ENCODE measurements at regions not wholly inside any gene's neighbourhood (a gene's known extent, or its start where the extent isn't known, plus 50 kb on each side); places are given as distances from the start of the nearest gene placed in this dataset.

DNA sequence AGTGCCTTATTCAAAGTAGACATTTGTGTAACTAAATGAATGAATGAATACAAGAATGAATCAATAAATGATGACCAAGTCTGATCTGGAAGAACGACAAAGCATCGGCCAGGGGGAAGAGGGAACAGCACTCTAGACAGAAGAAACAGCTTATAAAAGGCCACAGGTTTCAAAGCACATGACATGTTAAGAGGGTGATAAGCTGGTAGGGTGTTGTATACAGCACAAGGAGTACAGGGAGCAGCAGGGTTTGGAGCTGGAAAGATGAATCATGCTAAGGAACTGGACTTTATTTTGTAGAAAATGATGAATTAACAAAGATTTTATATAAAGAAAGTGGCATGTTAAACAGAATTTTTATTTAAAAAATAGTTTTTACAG, 302.5 kb downstream of the NUAK1 start:
- no peak for DNase-seq

DNA sequence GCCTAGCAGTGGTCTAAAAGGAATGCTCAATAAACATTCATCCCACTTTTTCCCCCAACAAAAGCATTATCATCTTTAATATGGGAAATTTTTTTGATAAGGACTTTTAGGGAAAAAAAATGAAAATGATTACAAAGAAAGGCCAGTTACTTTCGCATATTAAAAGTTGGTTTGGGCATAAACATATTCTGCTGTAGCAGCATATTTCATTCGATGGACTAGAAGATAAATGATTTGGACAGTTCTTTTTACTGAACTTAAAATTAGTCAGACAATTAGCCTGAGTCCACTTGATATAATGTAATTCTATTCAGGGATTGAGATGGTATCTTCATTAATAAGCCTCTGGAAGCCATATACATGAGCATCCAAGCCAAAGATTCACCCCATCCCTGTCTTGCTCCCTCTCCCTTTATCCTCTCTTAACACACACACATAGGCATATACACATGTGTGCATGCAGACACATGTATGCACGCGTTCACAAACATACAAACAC, 299.1 kb downstream of the NUAK1 start:
- no peak for DNase-seq

DNA sequence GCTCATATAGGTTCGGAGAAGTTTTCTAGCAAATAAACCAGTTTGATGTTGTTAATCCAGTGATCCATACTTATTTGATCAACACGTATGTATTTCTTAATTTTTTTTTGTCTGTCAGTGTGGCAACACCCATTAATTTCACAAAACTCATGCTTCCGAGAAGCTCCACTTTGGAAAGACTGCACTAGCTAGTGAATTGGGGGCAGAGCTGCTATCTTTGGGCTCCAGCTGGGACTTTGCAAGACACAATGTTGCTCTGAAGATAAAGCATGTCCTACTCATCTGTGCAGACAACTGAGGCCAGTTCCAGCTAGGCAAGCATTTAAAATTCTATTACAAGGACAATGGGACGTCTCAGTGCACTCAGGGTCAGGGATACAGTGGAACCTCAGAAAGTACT, 298.4 kb downstream of the NUAK1 start:
- peak in 2 of 58 donors; percentile 39 to 43 for DNase-seq

DNA sequence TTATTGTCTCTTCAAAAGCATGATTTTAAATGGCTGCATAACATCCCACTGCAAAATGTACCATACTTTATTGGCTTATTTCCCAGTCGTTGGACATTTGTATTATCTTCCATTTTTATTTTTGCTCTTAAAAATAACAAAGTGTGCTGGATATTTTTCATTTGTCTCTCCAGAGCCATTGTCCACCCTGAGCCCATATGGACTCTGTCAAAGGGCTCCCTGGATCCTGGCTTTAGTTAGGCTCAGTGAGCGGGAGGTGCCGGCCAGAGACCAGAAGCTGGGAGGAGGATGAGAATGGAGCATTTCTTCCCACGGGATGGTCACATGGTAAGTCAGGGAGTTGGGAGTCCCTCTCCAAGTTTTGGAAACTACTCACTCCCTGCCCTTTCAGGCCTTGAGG, 296.9 kb downstream of the NUAK1 start:
- no peak for DNase-seq

DNA sequence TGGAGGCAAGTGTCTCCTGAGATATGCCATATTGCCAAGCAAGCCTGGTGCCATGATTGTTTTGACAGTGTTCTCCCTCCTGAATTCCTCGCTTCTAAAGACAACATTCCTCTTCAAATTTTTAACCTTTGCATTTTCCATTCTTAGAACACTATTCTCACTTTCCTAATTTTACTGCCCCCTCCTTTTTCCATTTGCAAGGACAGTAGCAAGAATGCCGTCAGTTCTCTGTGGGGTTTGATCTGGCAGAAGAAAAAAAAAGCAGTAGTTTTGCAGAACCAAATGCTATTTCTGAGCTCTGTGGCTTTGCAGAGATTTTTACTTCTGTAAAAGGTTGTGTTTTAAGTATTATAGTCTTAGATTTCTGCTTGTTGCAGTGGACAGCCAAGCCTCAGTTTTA, 295.2 kb downstream of the NUAK1 start:
- no peak for DNase-seq

DNA sequence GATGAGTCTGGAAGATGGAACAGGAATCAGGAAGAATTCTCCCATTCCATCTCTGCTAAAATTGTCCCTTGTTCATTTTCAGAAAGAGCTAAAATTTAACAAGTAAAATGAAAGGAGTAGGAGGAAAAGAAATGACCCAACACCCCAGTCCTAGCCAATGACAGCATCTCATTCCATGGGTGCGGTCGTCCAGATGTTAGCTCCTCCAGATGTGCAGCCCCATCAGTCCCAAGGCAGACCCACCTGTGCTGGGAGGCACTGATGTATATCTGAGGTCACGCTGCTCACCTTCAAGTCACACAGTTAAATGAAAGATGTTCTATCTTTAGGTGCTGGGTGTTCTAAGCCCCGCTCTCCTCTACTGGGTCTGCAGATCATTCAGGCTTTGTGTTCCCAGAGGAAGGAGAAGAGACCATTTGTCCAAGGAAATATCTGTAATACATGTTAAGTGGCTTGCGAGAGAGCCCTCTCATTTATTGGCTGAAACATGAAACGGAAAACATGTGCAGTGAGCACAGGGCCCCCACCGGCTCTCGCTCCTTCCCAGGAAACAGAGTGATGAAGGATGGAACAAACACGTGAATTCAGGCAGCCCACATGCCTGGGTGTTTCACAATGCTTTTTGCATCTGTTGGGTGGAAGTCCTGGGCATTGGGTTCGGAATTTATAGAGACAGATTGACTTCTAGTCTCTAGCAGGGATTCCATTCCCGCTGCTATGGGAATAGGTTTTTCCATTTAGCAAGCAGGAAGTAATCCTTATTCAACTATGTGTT, 294.6 kb downstream of the NUAK1 start:
- DNase-seq: peak in 20 of 58 donors; percentile 11 to 78 (median 34)

DNA sequence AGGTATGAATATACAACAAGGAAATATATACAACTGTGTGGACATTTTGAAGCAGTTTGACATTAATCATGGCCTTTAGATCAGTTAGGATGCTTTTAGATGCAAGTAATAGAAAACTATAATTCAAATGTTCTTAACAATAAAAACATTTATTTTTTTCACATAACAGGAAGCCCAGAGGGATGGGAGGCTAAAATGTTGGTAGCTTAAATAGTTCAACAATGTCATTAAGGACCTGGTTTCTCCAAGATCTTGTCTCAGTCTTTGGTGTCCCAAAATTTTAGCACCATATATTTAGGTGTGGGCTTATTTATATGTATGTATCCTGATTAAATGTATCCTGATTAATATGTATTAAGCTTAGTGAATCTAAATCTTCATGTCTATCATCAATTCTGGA, 292.4 kb downstream of the NUAK1 start:
- DNase-seq: no peak

DNA sequence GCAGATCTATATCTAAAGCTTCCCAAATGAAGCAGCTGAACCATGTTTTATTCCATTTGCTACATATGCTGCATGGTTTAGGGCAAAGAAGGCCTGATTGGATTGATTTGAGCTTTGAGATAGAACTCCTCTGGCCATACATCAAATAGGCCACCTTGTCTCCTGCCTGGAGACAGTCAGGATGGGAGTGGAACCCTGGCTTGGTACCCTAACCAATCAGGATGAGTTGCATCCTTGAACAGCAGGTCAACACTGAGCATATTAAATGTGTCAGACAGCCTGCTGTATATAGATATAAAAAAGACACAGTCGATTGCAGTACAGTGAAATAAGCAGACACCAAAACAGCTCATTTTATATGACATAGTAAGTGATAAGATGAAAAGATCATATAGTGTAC, 291.7 kb downstream of the NUAK1 start:
- no peak for DNase-seq

DNA sequence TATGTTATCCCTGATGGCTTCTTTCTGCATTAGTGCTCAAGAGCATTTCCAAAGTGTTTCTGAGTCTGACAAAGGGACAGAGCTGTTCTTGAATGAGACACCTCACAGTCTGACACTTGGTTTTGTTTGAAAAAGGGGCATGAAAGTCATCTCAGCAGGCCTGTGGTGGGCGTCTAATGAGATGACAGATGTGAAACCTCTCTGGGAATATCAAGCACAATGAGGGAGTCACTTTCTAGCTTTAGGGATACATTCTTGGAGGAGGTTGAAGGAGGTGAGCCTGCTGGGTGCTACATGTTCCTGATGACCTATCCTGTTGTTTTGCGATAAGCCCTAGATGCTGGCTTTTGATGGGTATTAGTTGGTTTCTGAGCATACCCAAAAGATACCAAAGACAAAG, 290.5 kb downstream of the NUAK1 start:
- no peak for DNase-seq

DNA sequence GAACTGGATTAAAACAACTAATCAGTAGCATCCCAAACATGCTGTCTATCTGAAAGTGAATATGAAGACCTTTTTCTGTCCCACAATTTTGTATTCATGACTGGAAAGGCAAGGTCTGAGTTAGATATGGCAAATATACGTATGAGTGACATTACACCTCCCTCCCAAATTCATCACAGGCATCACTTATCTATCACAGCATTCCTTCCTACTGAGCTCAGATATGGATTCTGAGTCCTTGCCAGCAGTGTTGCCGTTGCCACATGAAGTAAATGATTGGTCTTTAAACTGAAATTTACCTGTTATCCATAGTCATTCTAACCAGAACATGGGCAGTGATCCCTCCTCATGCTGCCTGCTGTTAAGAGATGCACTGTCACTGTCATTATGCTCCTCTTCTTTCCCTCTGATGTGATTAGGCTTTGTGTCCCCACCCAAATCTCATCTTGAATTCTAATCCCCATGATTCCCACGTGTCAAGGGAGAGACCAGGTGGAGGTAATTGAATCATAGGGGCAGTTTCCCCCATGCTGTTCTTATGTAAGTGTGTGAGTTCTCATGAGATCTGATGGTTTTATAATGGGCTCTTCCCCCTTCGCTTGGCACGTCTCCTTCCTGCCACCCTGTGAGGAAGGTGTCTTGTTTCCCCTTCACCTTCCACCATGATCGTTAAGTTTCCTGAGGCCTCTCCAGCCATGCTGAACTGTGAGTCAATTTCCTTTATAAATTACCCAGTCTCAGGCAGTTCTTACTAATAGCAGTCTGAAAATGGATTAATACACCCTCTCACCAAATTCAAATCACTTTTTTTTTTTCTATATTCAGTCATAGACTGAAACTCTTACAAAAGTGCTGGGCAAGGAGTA, 288.4 kb downstream of the NUAK1 start:
- DNase-seq: no peak

DNA sequence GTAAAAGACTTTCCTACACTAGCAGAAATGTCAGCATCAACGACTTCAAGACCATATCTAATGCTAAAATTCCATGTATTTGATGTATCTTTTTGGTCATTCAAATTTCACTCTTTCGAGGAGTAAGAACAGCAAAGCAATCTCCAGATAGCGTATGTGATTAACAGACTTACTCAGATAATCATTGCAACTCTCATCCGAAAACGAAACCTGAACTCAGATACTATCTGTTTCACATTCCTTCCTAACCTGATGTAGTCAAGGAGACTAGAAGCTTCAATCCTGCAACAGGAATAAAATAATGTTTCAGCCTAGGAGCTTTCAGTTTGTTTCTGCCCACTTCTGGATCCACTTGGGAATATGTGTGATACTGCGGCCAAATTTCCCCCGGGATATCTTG, 286.3 kb downstream of the NUAK1 start:
- no peak for DNase-seq

DNA sequence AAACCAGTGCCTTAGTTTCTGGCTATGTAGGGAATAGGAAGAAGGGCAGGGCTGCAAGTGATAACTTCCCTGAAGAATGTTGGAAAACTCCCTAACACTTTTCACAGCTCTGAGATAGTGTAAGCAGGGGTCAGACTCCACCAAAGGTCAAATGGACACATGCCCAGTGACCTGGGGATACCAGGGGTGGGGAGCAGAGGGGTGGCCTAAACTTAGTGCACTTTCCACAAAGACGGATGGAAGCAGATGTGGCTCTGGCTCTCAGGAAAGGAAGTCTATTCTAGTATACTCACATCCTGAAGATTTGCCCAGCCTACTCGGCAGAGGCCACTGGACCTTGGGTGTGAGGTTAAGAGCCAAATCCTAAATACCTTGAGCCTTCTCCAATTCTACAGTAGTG, 285.8 kb downstream of the NUAK1 start:
- no peak for DNase-seq

DNA sequence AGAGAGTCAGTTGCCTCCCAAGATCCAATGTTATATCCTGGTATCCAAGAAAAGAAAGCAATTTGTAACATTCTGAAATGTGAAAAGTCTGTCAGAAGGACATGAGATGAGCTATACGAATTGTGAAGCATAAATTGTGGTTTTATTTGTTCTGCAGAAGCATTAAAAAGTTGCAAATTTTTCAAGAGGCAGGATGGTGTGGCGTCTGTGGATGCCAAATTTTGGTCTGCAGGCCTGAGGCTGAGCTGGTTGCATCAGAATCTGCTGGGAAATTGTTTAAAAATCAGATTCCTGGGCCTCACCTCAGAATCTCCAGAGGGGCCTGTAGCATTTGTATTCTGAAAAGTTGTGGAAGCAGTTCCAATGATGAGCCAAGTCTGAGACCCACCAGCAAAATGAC, 284.7 kb downstream of the NUAK1 start:
- DNase-seq: no peak

DNA sequence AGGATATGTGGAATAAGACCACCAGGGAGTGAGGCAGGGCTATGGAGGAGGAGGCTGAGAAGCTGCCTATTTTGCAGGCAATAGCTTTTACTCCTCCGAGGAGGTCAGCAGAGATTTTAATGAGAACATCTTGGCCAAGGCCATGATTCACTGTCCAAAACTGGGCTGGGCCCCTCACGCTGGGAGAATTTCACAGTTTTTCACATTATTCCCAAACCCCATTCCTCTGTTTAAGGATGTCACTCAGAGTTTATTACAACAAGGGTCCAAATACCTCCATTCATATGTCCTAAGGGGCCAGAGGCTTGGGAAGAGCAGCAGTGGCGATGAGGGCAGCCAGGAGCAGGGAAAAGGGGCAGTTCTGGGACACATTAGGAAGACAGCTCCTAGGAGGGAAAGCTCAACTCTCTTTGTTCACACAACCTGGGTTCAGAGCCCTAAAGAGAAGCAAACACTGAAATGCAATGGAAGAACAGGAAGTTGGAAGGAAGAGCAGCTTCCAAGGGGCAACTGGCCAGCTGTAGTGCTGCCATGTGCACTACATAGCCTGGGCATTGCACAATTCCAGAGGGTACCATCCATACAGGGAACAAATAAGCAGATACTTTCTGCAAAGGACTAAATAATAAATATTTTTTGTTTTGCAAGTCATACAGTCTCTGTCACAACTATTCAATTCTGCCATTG, 283.2 kb downstream of the NUAK1 start:
- no peak for DNase-seq

DNA sequence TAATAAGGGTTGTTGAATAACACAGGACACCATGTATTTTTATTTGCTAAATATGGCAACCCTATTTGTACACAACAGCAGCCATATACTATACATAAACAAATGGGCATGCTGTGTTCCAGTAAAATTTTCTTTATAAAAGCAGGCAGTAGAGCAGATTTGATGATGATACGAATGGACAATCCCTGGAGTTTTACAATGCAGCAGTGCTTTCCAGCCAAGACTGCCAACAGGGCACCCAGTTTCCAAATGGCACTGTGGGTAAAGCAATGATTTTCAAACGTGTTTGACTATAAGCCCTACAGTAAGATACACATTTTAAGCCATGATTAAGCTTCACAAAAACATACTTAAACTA, 282.7 kb downstream of the NUAK1 start:
- DNase-seq: no peak

DNA sequence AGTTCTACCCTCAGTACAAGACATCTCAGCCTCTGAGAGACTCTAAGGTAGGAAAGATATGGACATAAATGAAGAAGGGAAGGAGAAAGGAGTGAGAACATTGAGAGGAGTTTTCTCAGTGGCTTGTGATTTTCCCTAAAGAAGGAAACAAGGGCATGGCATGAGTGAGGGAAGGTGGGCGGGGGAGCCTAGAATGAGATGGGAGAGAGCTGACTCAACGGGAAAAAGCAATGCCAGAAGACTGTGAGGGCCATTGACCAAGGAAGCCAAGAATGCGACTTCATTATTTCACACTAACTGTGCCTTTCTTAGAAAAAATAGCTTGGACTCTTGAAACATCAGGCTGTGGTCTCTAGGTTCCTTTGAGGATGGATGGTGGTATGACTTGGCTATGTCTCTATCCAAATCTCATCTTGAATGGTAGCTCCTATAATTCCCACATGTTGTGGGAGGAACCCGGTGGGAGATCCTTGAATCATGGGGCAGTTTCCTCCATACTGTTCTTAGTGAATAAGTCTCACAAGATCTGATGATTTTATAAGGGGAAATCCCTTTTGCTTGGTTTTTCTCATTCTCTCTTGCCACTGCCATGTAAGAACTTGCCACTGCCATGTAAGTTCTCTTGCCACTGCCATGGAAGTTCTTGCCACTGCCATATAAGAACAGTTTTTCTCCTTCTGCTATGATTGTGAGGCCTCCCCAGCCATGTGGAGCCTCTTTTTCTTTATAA, 279.6 kb downstream of the NUAK1 start:
- DNase-seq: no peak

DNA sequence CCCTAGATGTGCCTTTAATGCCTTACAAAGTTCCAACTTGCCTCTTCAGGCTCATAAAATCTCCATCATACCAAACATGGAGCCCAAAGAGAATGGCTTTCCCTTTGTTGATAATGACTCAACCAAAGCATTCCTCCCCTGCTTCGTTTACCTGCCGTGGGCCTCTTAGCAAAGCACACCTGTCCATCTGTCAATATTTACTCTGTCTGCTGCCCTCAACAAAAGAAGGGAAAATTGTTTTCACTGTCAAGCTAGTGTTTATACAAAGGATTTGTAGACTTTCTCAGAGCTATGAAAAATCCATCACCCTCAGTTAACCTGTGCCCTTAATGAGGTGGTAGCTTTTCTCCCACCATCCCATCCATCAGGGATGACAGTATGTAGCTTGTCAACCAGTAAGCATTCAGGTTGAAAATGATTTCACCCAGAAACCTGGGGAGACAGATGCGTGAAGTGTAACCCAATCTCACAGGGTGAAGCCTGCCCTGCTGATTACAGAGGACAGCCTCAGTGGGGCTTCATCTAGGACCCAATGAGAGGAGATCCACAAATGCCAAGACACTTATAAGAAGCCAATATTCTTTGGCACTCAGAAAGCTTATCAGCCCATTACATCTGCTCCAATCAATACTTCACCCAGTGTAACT, 278.1 kb downstream of the NUAK1 start:
- DNase-seq: no peak

DNA sequence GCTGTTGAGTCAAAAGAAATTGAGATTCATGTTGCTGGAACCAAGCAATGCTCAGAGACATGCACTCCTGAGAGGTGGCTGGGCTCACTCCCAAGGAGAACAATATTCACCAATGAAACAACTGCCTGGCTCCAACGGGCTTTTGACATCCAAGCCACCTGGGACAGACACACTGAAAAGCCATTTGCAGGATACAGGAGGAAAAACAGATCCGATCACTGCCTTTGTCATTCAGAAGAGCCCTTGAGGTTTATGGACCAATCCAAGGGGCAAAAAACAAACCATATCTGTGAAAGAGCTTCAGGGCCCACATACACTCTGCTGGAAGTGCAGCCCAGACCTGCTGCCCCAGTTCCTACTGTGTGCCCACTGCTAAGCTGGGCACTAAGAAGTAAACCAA, 277.5 kb downstream of the NUAK1 start:
- no peak for DNase-seq

DNA sequence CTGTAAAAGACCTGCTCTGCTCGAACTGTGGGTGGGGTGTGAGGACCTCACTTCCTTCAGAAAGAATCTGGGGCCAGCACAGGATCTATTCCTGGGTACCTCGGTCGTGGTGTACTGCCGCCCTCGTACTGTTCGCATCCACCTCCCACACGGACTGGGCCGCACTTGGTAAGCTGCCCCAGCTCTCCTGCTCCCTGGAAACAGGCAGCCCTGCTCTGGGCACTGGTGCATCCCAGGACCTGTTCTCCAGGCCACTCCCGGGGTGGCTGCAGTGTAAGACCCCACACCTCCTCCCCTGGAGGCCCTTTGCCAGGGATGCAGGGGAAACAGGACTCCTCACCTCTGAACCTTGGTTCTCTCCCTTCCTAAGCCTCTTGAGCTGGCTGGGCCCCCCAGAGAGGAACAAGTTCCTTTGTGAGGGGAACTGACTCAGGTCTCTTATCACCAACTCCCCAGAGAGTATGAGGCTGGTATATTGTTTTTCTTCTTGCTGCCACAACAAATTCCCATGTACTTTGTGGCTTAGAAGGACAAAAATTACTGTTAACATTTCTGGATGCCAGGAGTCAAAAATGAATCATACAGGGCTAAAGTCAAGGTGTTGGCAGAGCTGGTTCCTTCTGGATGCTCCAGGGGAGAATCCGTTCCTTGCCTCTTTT, 276.5 kb downstream of the NUAK1 start:
- peak in 21 of 58 donors; percentile 2 to 65 (median 33) for DNase-seq

DNA sequence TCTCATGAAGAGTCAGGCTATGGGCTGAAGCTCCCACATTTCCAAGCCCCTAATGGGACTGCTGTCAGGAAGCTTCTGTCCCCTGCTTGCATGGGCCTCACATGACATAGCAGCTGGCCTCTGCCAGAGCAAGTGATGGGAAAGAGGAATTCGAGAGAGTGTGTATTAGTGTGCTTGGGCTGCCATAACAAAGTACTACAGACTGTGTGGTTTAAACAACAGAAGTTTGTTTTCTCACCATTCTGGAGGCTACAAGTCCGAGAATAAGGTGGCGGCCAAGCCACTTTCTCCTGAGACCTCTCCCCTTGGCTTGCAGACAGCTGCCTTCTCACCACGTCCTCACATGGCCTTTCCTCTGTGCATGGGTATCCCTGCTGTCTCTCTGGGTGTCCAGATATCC, 274.4 kb downstream of the NUAK1 start:
- DNase-seq: no peak
